Hepatocyte (in vitro differentiated cells): ENCODE measurements at regions not wholly inside any gene's neighbourhood (a gene's known extent, or its start where the extent isn't known, plus 50 kb on each side); places are given as distances from the start of the nearest gene placed in this dataset.

Source experiments
- DNase-seq: peaks from one replicate; pipeline ENCODE4 v3.0.0-alpha.2; 2016; ENCODE audit warnings: low spot score
- H2AFZ ChIP-seq: fragments of 200-600 bp; sonication (generic); 2 replicates; pipeline ENCODE4 v1.6.0; 2016; ENCODE audit warnings: antibody characterized with exemption, mild to moderate bottlenecking
- H3K27ac ChIP-seq: fragments of 200-600 bp; sonication (generic); 2 replicates; pipeline ENCODE4 v1.5.1; 2016; ENCODE audit warnings: mild to moderate bottlenecking
- H3K27me3 ChIP-seq: fragments of 200-600 bp; sonication (generic); 2 replicates; pipeline ENCODE4 v1.6.1; 2016
- H3K36me3 ChIP-seq: fragments of 200-600 bp; sonication (generic); replicated peaks from 2 replicates; pipeline ENCODE4 v1.5.1; 2016; ENCODE audit warnings: low read depth; ENCODE audit not compliant: insufficient read depth
- H3K4me1 ChIP-seq: fragments of 200-600 bp; sonication (generic); 2 replicates; pipeline ENCODE4 v1.5.1; 2016; ENCODE audit warnings: mild to moderate bottlenecking, moderate library complexity; ENCODE audit not compliant: insufficient read depth
- H3K4me2 ChIP-seq: fragments of 200-600 bp; sonication (generic); 2 replicates; pipeline ENCODE4 v1.6.0; 2016
- H3K4me3 ChIP-seq: fragments of 200-600 bp; sonication (generic); 2 replicates; pipeline ENCODE4 v1.5.1; 2016; ENCODE audit warnings: mild to moderate bottlenecking
- H3K79me2 ChIP-seq: fragments of 200-600 bp; sonication (generic); 2 replicates; pipeline ENCODE4 v1.6.0; 2017; ENCODE audit warnings: mild to moderate bottlenecking
- H3K9me2 ChIP-seq: fragments of 200-600 bp; sonication (generic); replicated peaks from 2 replicates; pipeline ENCODE4 v1.6.0; 2017; ENCODE audit warnings: mild to moderate bottlenecking; ENCODE audit not compliant: insufficient read depth
- H3K9me3 ChIP-seq: fragments of 200-600 bp; sonication (generic); 2 replicates; pipeline ENCODE4 v1.5.1; 2016; ENCODE audit warnings: low read depth, mild to moderate bottlenecking
- H4K20me1 ChIP-seq: fragments of 200-600 bp; sonication (generic); 2 replicates; pipeline ENCODE4 v1.6.0; 2016; ENCODE audit warnings: mild to moderate bottlenecking; ENCODE audit not compliant: insufficient read depth, poor library complexity, severe bottlenecking
- CTCF ChIP-seq: fragments of 200-600 bp; sonication (generic); IDR thresholded peaks from 2 replicates; pipeline ENCODE4 v1.5.1; 2016; ENCODE audit warnings: antibody characterized with exemption, mild to moderate bottlenecking; ENCODE audit not compliant: poor library complexity
- EZH2 ChIP-seq: fragments of 200-600 bp; sonication (generic); IDR thresholded peaks from 2 replicates; pipeline ENCODE4 v1.6.1; 2016; ENCODE audit warnings: antibody characterized with exemption, mild to moderate bottlenecking, borderline replicate concordance
- EZH2phosphoT487 ChIP-seq: fragments of 200-600 bp; sonication (generic); IDR thresholded peaks from one replicate; pipeline ENCODE4 v1.6.1; 2018; ENCODE audit warnings: antibody characterized with exemption, mild to moderate bottlenecking, low read depth, moderate library complexity; ENCODE audit not compliant: unreplicated experiment, severe bottlenecking
- WGBS: methylation state at CpG from one replicate; pipeline ENCODE4 v1.1.6; 2016; ENCODE audit warnings: low lambda C conversion rate; ENCODE audit errors: missing lambda C conversion rate; 5-methylcytosine and 5-hydroxymethylcytosine counted together

GRCh38 chr18:56248610-56249235, 389.7 kb downstream of the TXNL1 start:
- TF ChIP-seq EZH2 (no peak), CTCF (no peak), EZH2phosphoT487 (no peak)
- Histone ChIP-seq H3K79me2 (no peaks in the 10 kb centered on the region), H2AFZ (no peak overlapping the region), H3K9me3 (no peaks in the 10 kb centered on the region), H3K4me1 (peaks cover 9% of the 10 kb centered on the region), H3K4me2 (no peak overlapping the region), H3K4me3 (no peak overlapping the region), H3K27me3 (no peaks in the 10 kb centered on the region), H3K9me2 (no peaks in the 10 kb centered on the region), H4K20me1 (no peaks in the 10 kb centered on the region), H3K27ac (no peak overlapping the region), H3K36me3 (no peaks in the 10 kb centered on the region)
- WGBS, result 85% methylated on average over 4 of the region's 4 CpGs
- no peak for DNase-seq

- Histone ChIP-seq H3K27ac (peak overlapping the region; percentile 34), H3K36me3 (no peaks in the 10 kb centered on the region), H3K27me3 (no peaks in the 10 kb centered on the region), H3K9me2 (no peaks in the 10 kb centered on the region), H4K20me1 (no peaks in the 10 kb centered on the region), H3K9me3 (no peaks in the 10 kb centered on the region), H3K4me2 (no peak overlapping the region), H2AFZ (no peak overlapping the region), H3K79me2 (no peaks in the 10 kb centered on the region), H3K4me3 (no peak overlapping the region), H3K4me1 (peaks cover 9% of the 10 kb centered on the region)
- DNase-seq, result no peak
- no peak for TF ChIP-seq CTCF
- 94% methylated on average over 2 of the region's 2 CpGs for WGBS
These were observed 391.5 kb downstream of the TXNL1 start for GRCh38 chr18:56246916-56247315.

- Histone ChIP-seq H3K4me2 (peak overlapping the region; percentile 38), H3K27me3 (no peaks in the 10 kb centered on the region), H2AFZ (peak overlapping the region; percentile 0), H4K20me1 (no peaks in the 10 kb centered on the region), H3K27ac (no peak overlapping the region), H3K9me3 (no peaks in the 10 kb centered on the region), H3K4me1 (peaks cover 9% of the 10 kb centered on the region), H3K9me2 (no peaks in the 10 kb centered on the region), H3K36me3 (no peaks in the 10 kb centered on the region), H3K79me2 (no peaks in the 10 kb centered on the region), H3K4me3 (no peak overlapping the region)
- TF ChIP-seq EZH2phosphoT487 (no peak), EZH2 (no peak), CTCF (no peak)
- DNase-seq, result no peak
- WGBS, result 14% methylated on average over 5 of the region's 5 CpGs
These were observed 392.4 kb downstream of the TXNL1 start for GRCh38 chr18:56245866-56246580.
